K562 (cell line): ENCODE measurements at regions not wholly inside any gene's neighbourhood (a gene's known extent, or its start where the extent isn't known, plus 50 kb on each side); places are given as distances from the start of the nearest gene placed in this dataset.

Experiments
- ATAC-seq: fragments of 200-7000 bp; cut with Tn5 transposase; 3 replicates; pipeline ENCODE4 v1.9.1; 2020; ENCODE audit warnings: moderate library complexity
- BruUV-seq: library from RNA; stranded (reverse); fragments of 400-500 nt; replicated peaks from 2 replicates; lab custom pipeline; 2021; lab: Mats Ljungman, UMichigan
- CTCF ChIA-PET: fragments of 300-600 bp; formaldehyde crosslinking; extraction: SDS; loops from one replicate; lab custom pipeline; 2021; ENCODE audit warnings: low intra/inter-chr PET ratio; lab: Yijun Ruan, JAX
- POLR2A ChIA-PET: fragments of 300-600, 350-650 bp; sonication (Branson Sonifier 250); formaldehyde crosslinking; extraction: SDS; loops from one replicate; lab custom pipeline; 2021; ENCODE audit warnings: antibody characterized with exemption, inconsistent platforms; lab: Yijun Ruan, JAX
- DNase-seq, 4 experiments: peaks; one replicate each; pipeline versions ENCODE4 v3.0.0 to v3.0.0-alpha.2; 2011 to 2018; ENCODE audit warnings: low spot score in 3 of 4, mixed read lengths in 3 of 4; ENCODE audit errors: extremely low read depth in 1 of 4
- FAIRE-seq: peaks from 2 replicates; lab custom pipeline; 2011; peaks lifted over from hg19 to GRCh38; lab: Jason Lieb, UNC
- H2AFZ ChIP-seq: 2 replicates; pipeline ENCODE4 v1.6.0; 2011; ENCODE audit warnings: low read depth, low read length, control low read depth, inconsistent platforms
- H3K27ac ChIP-seq: fragments of 200-600 bp; 3 replicates; pipeline ENCODE4 v1.8.0; 2011; ENCODE audit warnings: low read depth, mild to moderate bottlenecking, control low read depth, inconsistent platforms, low read length, moderate library complexity, mixed read lengths; ENCODE audit errors: extremely low read depth
- H3K27me3 ChIP-seq, 2 experiments: fragments of 300-600 bp in 1 of 2; 2 replicates in 1 of 2; 3 replicates in 1 of 2; pipeline versions ENCODE4 v1.6.0 to v1.8.0; 2011; ENCODE audit warnings: inconsistent platforms in 2 of 2, low read length in 2 of 2, mild to moderate bottlenecking in 1 of 2, mixed read lengths in 1 of 2, moderate library complexity in 1 of 2; ENCODE audit not compliant: control insufficient read depth in 2 of 2, insufficient read depth in 2 of 2
- H3K36me3 ChIP-seq: fragments of 300-600 bp; 3 replicates; pipeline ENCODE4 v1.8.0; 2011; ENCODE audit warnings: mild to moderate bottlenecking, low read length, inconsistent platforms; ENCODE audit not compliant: control insufficient read depth, insufficient read depth
- H3K4me1 ChIP-seq, 2 experiments: fragments of 200-600 bp in 1 of 2; replicated peaks in 1 of 2; 2 replicates in 1 of 2; 3 replicates in 1 of 2; pipeline versions ENCODE4 v1.5.1 to v1.8.0; 2011; ENCODE audit warnings: inconsistent platforms in 2 of 2, low read length in 2 of 2, mild to moderate bottlenecking in 1 of 2, mixed read lengths in 1 of 2, moderate library complexity in 1 of 2; ENCODE audit not compliant: control insufficient read depth in 2 of 2, insufficient read depth in 2 of 2
- H3K4me2 ChIP-seq: 2 replicates; pipeline ENCODE4 v1.6.1; 2011; ENCODE audit warnings: low read length, control low read depth, inconsistent platforms, mixed read lengths; ENCODE audit not compliant: insufficient read depth
- H3K4me3 ChIP-seq: fragments of 200-600 bp; sonication (generic), shearing (Covaris generic); 2 replicates; pipeline ENCODE4 v1.5.1; 2016; ENCODE audit warnings: control low read depth, inconsistent platforms
- H3K79me2 ChIP-seq: fragments of 200-600 bp; 3 replicates; pipeline ENCODE4 v1.8.0; 2011; ENCODE audit warnings: low read length, inconsistent platforms; ENCODE audit not compliant: control insufficient read depth, insufficient read depth
- H3K9ac ChIP-seq, 2 experiments: 2 replicates each; pipeline versions ENCODE4 v1.6.0 to v1.6.1; 2011; ENCODE audit warnings: low read depth in 2 of 2, low read length in 2 of 2, control low read depth in 1 of 2, inconsistent platforms in 1 of 2, mild to moderate bottlenecking in 1 of 2, mixed read lengths in 1 of 2; ENCODE audit not compliant: insufficient read depth in 1 of 2
- H3K9me1 ChIP-seq: one replicate; pipeline ENCODE4 v1.6.0; 2011; ENCODE audit warnings: inconsistent platforms, mild to moderate bottlenecking, low read length, moderate library complexity; ENCODE audit not compliant: control insufficient read depth, insufficient read depth
- H3K9me3 ChIP-seq: replicated peaks from 2 replicates; pipeline ENCODE4 v1.5.1; 2011; ENCODE audit warnings: low read depth, low read length, inconsistent platforms; ENCODE audit not compliant: control insufficient read depth, insufficient read depth
- H4K20me1 ChIP-seq: replicated peaks from 2 replicates; pipeline ENCODE4 v1.6.1; 2011; ENCODE audit warnings: low read length, inconsistent platforms, mixed read lengths; ENCODE audit not compliant: control insufficient read depth, insufficient read depth
- C11orf30 ChIP-seq: fragments of 450-650 bp; IDR thresholded peaks from 2 replicates; pipeline ENCODE4 v1.6.1; 2016; ENCODE audit warnings: low read depth, mild to moderate bottlenecking
- CTCFL ChIP-seq: IDR thresholded peaks from 2 replicates; pipeline ENCODE4 v1.6.1; 2011; ENCODE audit warnings: borderline replicate concordance, low read depth, mild to moderate bottlenecking, moderate library complexity, low read length; ENCODE audit not compliant: insufficient read depth, poor library complexity, severe bottlenecking
- HES1 ChIP-seq: fragments of 450-650 bp; IDR thresholded peaks from 2 replicates; pipeline ENCODE4 v1.6.1; 2016; ENCODE audit warnings: low read depth, mild to moderate bottlenecking, moderate library complexity
- MCM7 ChIP-seq, 2 experiments: fragments of 450-650 bp; IDR thresholded peaks; 2 replicates each; pipeline ENCODE4 v1.6.1; 2016 to 2018
- NFATC3 ChIP-seq: fragments of 450-650 bp; IDR thresholded peaks from 2 replicates; pipeline ENCODE4 v1.6.1; 2017; ENCODE audit warnings: mild to moderate bottlenecking
- PHB ChIP-seq: fragments of 250-450 bp; sonication (Bioruptor Pico); IDR thresholded peaks from 2 replicates; pipeline ENCODE4 v1.5.0; 2021
- RNF219 ChIP-seq: fragments of 250-450 bp; sonication (Bioruptor Pico); IDR thresholded peaks from 2 replicates; pipeline ENCODE4 v1.5.0; 2022; ENCODE audit warnings: mild to moderate bottlenecking
- SMAD2 ChIP-seq: fragments of 150-350 bp; IDR thresholded peaks from 2 replicates; pipeline ENCODE4 v1.6.1; 2014; ENCODE audit warnings: low read depth, mild to moderate bottlenecking, low read length
- USF2 ChIP-seq: sonication (generic); formaldehyde crosslinking; IDR thresholded peaks from 2 replicates; pipeline ENCODE4 v1.5.0; 2020; ENCODE audit warnings: missing genetic modification reagents
- ZC3H4 ChIP-seq: sonication (generic); formaldehyde crosslinking; IDR thresholded peaks from 2 replicates; pipeline ENCODE4 v1.9.0; 2021; ENCODE audit warnings: missing genetic modification reagents, borderline replicate concordance
- ZNF316 ChIP-seq: fragments of 450-650 bp; IDR thresholded peaks from 2 replicates; pipeline ENCODE4 v1.6.1; 2016
- WGBS: fragments of 100-300 bp; shearing (Covaris generic); methylation state at CpG from one replicate; pipeline ENCODE4 v1.1.6; 2016; ENCODE audit warnings: low coverage, mixed read lengths; ENCODE audit not compliant: insufficient coverage; ENCODE audit errors: missing lambda C conversion rate; 5-methylcytosine and 5-hydroxymethylcytosine counted together
- in situ Hi-C: fragments of 300-500 bp; cut with MboI; formaldehyde crosslinking; loops from 4 replicates; pipeline ENCODE4 v1.15.0; 2018; ENCODE audit warnings: inconsistent platforms, mixed read lengths
- intact Hi-C: fragments of 100-400 bp; cut with micrococcal nuclease; formaldehyde crosslinking; loops from 2 replicates; pipeline ENCODE4 v1.14.2; 2022

GRCh38 chr20:34175879-34176278 is 63.8 kb upstream of the EIF2S2 start:
- intact Hi-C loops (no loop called here), in situ Hi-C loops (no loop called here)
- ChIA-PET CTCF (no interaction called here), POLR2A (no interaction called here)
- no peaks in the 10 kb centered on the region for H3K79me2 ChIP-seq
- H3K36me3 ChIP-seq = no peaks in the 10 kb centered on the region
- no peak overlapping the region for H3K4me3 ChIP-seq
- FAIRE-seq (no peak), ATAC-seq (no peak; the same call in 2 of the 3 replicates), DNase-seq (no peak)
- H3K4me1 ChIP-seq = peaks cover 4 to 7% of the 10 kb centered on the region in 2 experiments; a peak in 3 of 5 replicates
- H3K27me3 ChIP-seq = no peaks in the 10 kb centered on the region
- no peaks in the 10 kb centered on the region for H3K9me3 ChIP-seq
- TF ChIP-seq ZC3H4 (CRISPR knock-in tag) (no peak), USF2 (CRISPR knock-in tag) (0 out of 2 replicates have a peak, but pooled peaks have one; percentile 5)
- no peaks in the 10 kb centered on the region for H4K20me1 ChIP-seq
- BruUV-seq = no TSS peak
- H3K9ac ChIP-seq = no peak overlapping the region
- no peak overlapping the region for H3K27ac ChIP-seq
- no peaks in the 10 kb centered on the region for H3K9me1 ChIP-seq
- peak overlapping the region; percentile 48; the same call in 1 of the 2 replicates for H2AFZ ChIP-seq
- WGBS = 56% methylated on average over 4 of the region's 6 CpGs
- no peak overlapping the region for H3K4me2 ChIP-seq

- in situ Hi-C loops (no loop called here), intact Hi-C loops (no loop called here)
- DNase-seq = no peak
- WGBS = 30% methylated on average over 3 of the region's 3 CpGs
- Histone ChIP-seq H3K36me3 (no peaks in the 10 kb centered on the region), H3K4me1 (peaks cover 4 to 7% of the 10 kb centered on the region in 2 experiments; a peak in 3 of 5 replicates), H3K27me3 (no peaks in the 10 kb centered on the region), H2AFZ (no peak overlapping the region), H3K79me2 (no peaks in the 10 kb centered on the region), H3K9me3 (no peaks in the 10 kb centered on the region), H3K27ac (no peak overlapping the region), H4K20me1 (no peaks in the 10 kb centered on the region), H3K9me1 (no peaks in the 10 kb centered on the region), H3K9ac (no peak overlapping the region), H3K4me2 (no peak overlapping the region), H3K4me3 (no peak overlapping the region)
- CTCF ChIA-PET = no interaction called here
- BruUV-seq = no TSS peak
- FAIRE-seq = no peak
- ATAC-seq = no peak
- POLR2A ChIA-PET = interaction anchor here (1.8 kb wide), 1 partner anchor 12 kb away, joined by 6 read pairs; no protein-coding TSS in a partner anchor
- TF ChIP-seq PHB (CRISPR knock-in tag) (no peak), RNF219 (CRISPR knock-in tag) (no peak), CTCFL (no peak), NFATC3 (no peak), ZNF316 (peak; percentile 82), HES1 (no peak), SMAD2 (no peak), MCM7 (IDR thresholded peaks at IDR 0.05) (no peak), C11orf30 (peak; percentile 74)
These were observed 64.2 kb upstream of the ASIP start for GRCh38 chr20:34177052-34177451.
